OCI-LY7 (cell line): ENCODE measurements at regions not wholly inside any gene's neighbourhood (a gene's known extent, or its start where the extent isn't known, plus 50 kb on each side); places are given as distances from the start of the nearest gene placed in this dataset.

ENCODE experiments used
- EZH2phosphoT487 ChIP-seq: fragments of 200-600 bp; sonication (generic); IDR thresholded peaks from 2 replicates; pipeline ENCODE4 v1.6.1; 2018; ENCODE audit warnings: low read depth, borderline replicate concordance, mild to moderate bottlenecking, mixed run types, antibody characterized with exemption, low read length, moderate library complexity, mixed read lengths
- TF ChIP-seq, protein P1 (sequence below): fragments of 200-600 bp; sonication (generic); conservative IDR thresholded peaks from 2 replicates; pipeline ENCODE4 v1.5.1; 2014; ENCODE audit warnings: mild to moderate bottlenecking, antibody characterized with exemption, low read length, moderate library complexity, mixed read lengths

DNA sequence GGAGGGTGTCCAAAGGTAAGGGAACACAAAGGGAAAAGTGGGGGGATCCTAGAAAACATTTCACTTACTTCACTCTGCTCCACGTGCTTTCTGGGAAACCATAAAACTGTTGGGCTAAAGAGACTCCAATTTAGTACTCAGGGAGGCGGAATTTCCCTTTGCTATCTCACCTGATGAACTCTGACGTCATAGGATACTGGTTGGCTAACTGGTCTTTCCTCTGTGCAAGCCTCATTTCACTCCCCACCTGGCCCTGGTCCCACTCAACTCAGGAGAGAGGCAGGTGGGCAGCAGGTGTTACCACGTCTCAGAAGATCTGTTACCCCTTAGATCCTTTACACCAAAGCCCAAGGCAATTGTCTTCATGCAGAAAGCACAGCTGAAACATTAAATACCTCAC, 51.8 kb upstream of the PMAIP1 start:
- TF ChIP-seq, protein P1, sequence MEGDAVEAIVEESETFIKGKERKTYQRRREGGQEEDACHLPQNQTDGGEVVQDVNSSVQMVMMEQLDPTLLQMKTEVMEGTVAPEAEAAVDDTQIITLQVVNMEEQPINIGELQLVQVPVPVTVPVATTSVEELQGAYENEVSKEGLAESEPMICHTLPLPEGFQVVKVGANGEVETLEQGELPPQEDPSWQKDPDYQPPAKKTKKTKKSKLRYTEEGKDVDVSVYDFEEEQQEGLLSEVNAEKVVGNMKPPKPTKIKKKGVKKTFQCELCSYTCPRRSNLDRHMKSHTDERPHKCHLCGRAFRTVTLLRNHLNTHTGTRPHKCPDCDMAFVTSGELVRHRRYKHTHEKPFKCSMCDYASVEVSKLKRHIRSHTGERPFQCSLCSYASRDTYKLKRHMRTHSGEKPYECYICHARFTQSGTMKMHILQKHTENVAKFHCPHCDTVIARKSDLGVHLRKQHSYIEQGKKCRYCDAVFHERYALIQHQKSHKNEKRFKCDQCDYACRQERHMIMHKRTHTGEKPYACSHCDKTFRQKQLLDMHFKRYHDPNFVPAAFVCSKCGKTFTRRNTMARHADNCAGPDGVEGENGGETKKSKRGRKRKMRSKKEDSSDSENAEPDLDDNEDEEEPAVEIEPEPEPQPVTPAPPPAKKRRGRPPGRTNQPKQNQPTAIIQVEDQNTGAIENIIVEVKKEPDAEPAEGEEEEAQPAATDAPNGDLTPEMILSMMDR, result no peak
- no peak for TF ChIP-seq EZH2phosphoT487
